Astrocyte (in vitro differentiated cells and primary cell): ENCODE measurements at regions not wholly inside any gene's neighbourhood (a gene's known extent, or its start where the extent isn't known, plus 50 kb on each side); places are given as distances from the start of the nearest gene placed in this dataset.

Source experiments
- CTCF ChIP-seq: IDR thresholded peaks from 2 replicates; pipeline ENCODE4 v1.5.1; 2011; ENCODE audit warnings: low read depth, mild to moderate bottlenecking, inconsistent platforms, low read length, moderate library complexity; ENCODE audit not compliant: insufficient read depth
- EZH2 ChIP-seq: IDR thresholded peaks from 2 replicates; pipeline ENCODE4 v1.6.1; 2012; ENCODE audit warnings: mild to moderate bottlenecking, low read length, inconsistent platforms; ENCODE audit not compliant: insufficient read depth

GRCh38 chr15:92817339-92817886 lies 82.7 kb upstream of the CHD2 start:
- TF ChIP-seq CTCF (no peak), EZH2 (no peak)
